SK-N-SH treated with all-trans-retinoic acid at 6 μM for 48 hours (cell line): ENCODE measurements at regions not wholly inside any gene's neighbourhood (a gene's known extent, or its start where the extent isn't known, plus 50 kb on each side); places are given as distances from the start of the nearest gene placed in this dataset.

Experiments used
- ATAC-seq: fragments of 200-7000 bp; cut with Tn5 transposase; 3 replicates; pipeline ENCODE4 v1.9.1; 2020; ENCODE audit warnings: mild to moderate bottlenecking, moderate library complexity
- ARNTL ChIP-seq: fragments of 450-650 bp; formaldehyde crosslinking; IDR thresholded peaks from 2 replicates; pipeline ENCODE4 v1.5.0; 2020; ENCODE audit warnings: low read depth, mild to moderate bottlenecking, moderate library complexity, borderline replicate concordance
- BACH2 ChIP-seq: fragments of 250-450 bp; sonication (Bioruptor Pico); IDR thresholded peaks from 2 replicates; pipeline ENCODE4 v1.9.0; 2021; ENCODE audit warnings: mild to moderate bottlenecking, borderline replicate concordance
- CSDC2 ChIP-seq: fragments of 250-450 bp; sonication (Bioruptor Pico); IDR thresholded peaks from 2 replicates; pipeline ENCODE4 v1.5.0; 2020; ENCODE audit warnings: mild to moderate bottlenecking, moderate library complexity
- ESRRG ChIP-seq: fragments of 250-450 bp; sonication (Bioruptor Pico); IDR thresholded peaks from 2 replicates; pipeline ENCODE4 v1.6.1; 2021; ENCODE audit warnings: mild to moderate bottlenecking
- GLIS3 ChIP-seq: fragments of 250-450 bp; sonication (Bioruptor Pico); IDR thresholded peaks from 2 replicates; pipeline ENCODE4 v1.5.0; 2020; ENCODE audit warnings: mild to moderate bottlenecking, moderate library complexity
- ISL1 ChIP-seq: fragments of 250-450 bp; sonication (Bioruptor Pico); IDR thresholded peaks from 2 replicates; pipeline ENCODE4 v2.1.2; 2022; ENCODE audit warnings: mild to moderate bottlenecking, moderate library complexity
- OSR1 ChIP-seq: fragments of 250-450 bp; sonication (Bioruptor Pico); IDR thresholded peaks from 2 replicates; pipeline ENCODE4 v1.8.0; 2022; ENCODE audit warnings: moderate library complexity, mild to moderate bottlenecking, inconsistent platforms
- PPARA ChIP-seq: fragments of 250-450 bp; sonication (Bioruptor Pico); IDR thresholded peaks from 2 replicates; pipeline ENCODE4 v1.5.0; 2020; ENCODE audit warnings: mild to moderate bottlenecking, borderline replicate concordance
- RARB ChIP-seq: fragments of 250-450 bp; sonication (Bioruptor Pico); IDR thresholded peaks from 2 replicates; pipeline ENCODE4 v1.8.0; 2021; ENCODE audit warnings: mild to moderate bottlenecking, moderate library complexity
- SNAI2 ChIP-seq: fragments of 250-450 bp; sonication (Bioruptor Pico); IDR thresholded peaks from 2 replicates; pipeline ENCODE4 v1.5.0; 2020; ENCODE audit warnings: mild to moderate bottlenecking, moderate library complexity
- TCF4 ChIP-seq: fragments of 250-450 bp; sonication (Bioruptor Pico); IDR thresholded peaks from 2 replicates; pipeline ENCODE4 v1.8.0; 2021; ENCODE audit warnings: mild to moderate bottlenecking, moderate library complexity, borderline replicate concordance
- TOX ChIP-seq: fragments of 250-450 bp; sonication (Bioruptor Pico); IDR thresholded peaks from 2 replicates; pipeline ENCODE4 v1.8.0; 2021; ENCODE audit warnings: mild to moderate bottlenecking, moderate library complexity, borderline replicate concordance
- ZC3H10 ChIP-seq: fragments of 250-450 bp; sonication (Bioruptor Pico); IDR thresholded peaks from 2 replicates; pipeline ENCODE4 v1.5.1; 2021; ENCODE audit warnings: mild to moderate bottlenecking, moderate library complexity
- ZFP3 ChIP-seq: fragments of 250-450 bp; sonication (Bioruptor Pico); IDR thresholded peaks from 2 replicates; pipeline ENCODE4 v1.5.0; 2020; ENCODE audit warnings: mild to moderate bottlenecking, moderate library complexity
- ZFP30 ChIP-seq: fragments of 450-650 bp; formaldehyde crosslinking; IDR thresholded peaks from 2 replicates; pipeline ENCODE4 v1.5.0; 2022; ENCODE audit warnings: mild to moderate bottlenecking, moderate library complexity
- ZNF565 ChIP-seq: fragments of 450-650 bp; formaldehyde crosslinking; conservative IDR thresholded peaks from 2 replicates; pipeline ENCODE4 v1.5.0; 2020; ENCODE audit warnings: low read depth, mild to moderate bottlenecking, moderate library complexity
- ZNF70 ChIP-seq: fragments of 450-650 bp; formaldehyde crosslinking; IDR thresholded peaks from 2 replicates; pipeline ENCODE4 v1.5.0; 2020; ENCODE audit warnings: mild to moderate bottlenecking, moderate library complexity
- ZNF8 ChIP-seq: fragments of 450-650 bp; formaldehyde crosslinking; IDR thresholded peaks from 2 replicates; pipeline ENCODE4 v1.5.0; 2020; ENCODE audit warnings: mild to moderate bottlenecking, moderate library complexity
- TF ChIP-seq, protein P1 (sequence below): fragments of 250-450 bp; sonication (Bioruptor Pico); IDR thresholded peaks from 2 replicates; pipeline ENCODE4 v1.5.0; 2020; ENCODE audit warnings: mild to moderate bottlenecking, moderate library complexity
- TF ChIP-seq, protein P2 (sequence below): fragments of 250-450 bp; sonication (Bioruptor Pico); IDR thresholded peaks from 2 replicates; pipeline ENCODE4 v1.5.1; 2020; ENCODE audit warnings: low read depth, mild to moderate bottlenecking, moderate library complexity
- TF ChIP-seq, protein P3 (sequence below): fragments of 250-450 bp; sonication (Bioruptor Pico); IDR thresholded peaks from 2 replicates; pipeline ENCODE4 v1.8.0; 2020; ENCODE audit warnings: mild to moderate bottlenecking, moderate library complexity, borderline replicate concordance
- TF ChIP-seq, protein P4 (sequence below): fragments of 250-450 bp; sonication (Bioruptor Pico); IDR thresholded peaks from 2 replicates; pipeline ENCODE4 v1.5.1; 2021; ENCODE audit warnings: mild to moderate bottlenecking, moderate library complexity

DNA sequence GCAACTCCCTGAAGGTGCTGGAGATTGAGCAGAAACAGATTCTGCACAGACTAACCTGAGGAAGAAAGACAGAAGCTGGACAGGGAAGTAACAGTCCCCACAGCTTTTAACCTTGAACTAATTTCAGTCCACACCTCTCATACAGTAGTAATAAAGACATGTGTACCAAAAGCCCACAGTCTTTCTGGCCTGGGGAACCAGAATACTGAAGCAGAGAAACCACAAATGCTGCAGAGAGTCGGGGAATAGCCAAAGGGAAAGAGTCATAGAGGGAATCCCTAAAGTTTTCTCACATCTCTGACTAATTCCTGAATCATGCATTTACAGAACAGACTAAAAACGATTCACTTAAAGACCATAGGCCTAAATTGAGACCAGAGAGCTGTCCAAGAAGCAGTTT lies 503.4 kb upstream of the NECTIN3 start:
- ATAC-seq, result peak; percentile 73
- TF ChIP-seq, protein P1, sequence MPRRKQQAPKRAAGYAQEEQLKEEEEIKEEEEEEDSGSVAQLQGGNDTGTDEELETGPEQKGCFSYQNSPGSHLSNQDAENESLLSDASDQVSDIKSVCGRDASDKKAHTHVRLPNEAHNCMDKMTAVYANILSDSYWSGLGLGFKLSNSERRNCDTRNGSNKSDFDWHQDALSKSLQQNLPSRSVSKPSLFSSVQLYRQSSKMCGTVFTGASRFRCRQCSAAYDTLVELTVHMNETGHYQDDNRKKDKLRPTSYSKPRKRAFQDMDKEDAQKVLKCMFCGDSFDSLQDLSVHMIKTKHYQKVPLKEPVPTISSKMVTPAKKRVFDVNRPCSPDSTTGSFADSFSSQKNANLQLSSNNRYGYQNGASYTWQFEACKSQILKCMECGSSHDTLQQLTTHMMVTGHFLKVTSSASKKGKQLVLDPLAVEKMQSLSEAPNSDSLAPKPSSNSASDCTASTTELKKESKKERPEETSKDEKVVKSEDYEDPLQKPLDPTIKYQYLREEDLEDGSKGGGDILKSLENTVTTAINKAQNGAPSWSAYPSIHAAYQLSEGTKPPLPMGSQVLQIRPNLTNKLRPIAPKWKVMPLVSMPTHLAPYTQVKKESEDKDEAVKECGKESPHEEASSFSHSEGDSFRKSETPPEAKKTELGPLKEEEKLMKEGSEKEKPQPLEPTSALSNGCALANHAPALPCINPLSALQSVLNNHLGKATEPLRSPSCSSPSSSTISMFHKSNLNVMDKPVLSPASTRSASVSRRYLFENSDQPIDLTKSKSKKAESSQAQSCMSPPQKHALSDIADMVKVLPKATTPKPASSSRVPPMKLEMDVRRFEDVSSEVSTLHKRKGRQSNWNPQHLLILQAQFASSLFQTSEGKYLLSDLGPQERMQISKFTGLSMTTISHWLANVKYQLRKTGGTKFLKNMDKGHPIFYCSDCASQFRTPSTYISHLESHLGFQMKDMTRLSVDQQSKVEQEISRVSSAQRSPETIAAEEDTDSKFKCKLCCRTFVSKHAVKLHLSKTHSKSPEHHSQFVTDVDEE (CRISPR knock-in tag), result no peak
- TF ChIP-seq SNAI2 (CRISPR knock-in tag) (no peak), OSR1 (CRISPR knock-in tag) (no peak), PPARA (no peak), ZFP3 (CRISPR knock-in tag) (no peak), ESRRG (CRISPR knock-in tag) (no peak), ISL1 (CRISPR knock-in tag) (no peak)

DNA sequence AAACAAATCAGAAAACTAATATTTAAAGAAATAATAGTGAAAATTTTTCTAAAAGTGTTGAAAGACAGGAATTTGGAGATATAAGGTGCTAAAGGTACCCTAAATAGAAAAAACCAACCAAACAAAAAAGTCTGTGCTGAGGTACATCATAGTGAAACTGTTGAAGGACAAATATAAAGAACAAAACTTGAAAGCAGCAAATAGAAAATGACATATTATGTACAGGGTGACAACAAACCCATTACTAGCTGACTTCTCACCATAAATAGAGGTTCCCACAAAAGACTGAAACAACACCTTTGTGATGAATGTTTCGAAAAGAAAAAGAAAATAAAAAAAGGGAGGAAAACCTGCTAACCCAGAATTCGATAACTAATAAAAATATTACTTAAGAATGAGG lies 502.5 kb upstream of the NECTIN3 start:
- TF ChIP-seq ZC3H10 (no peak), CSDC2 (no peak), ZNF8 (CRISPR knock-in tag) (no peak), TOX (CRISPR knock-in tag) (no peak), SNAI2 (CRISPR knock-in tag) (no peak), ZFP30 (no peak), BACH2 (CRISPR knock-in tag) (no peak), ARNTL (CRISPR knock-in tag) (no peak), RARB (no peak), ZNF565 (CRISPR knock-in tag) (no peak), GLIS3 (CRISPR knock-in tag) (no peak), ZFP3 (CRISPR knock-in tag) (no peak), ZNF70 (CRISPR knock-in tag) (no peak), TCF4 (no peak), ESRRG (CRISPR knock-in tag) (no peak)
- TF ChIP-seq, protein P1 (CRISPR knock-in tag), result no peak
- TF ChIP-seq, protein P2, sequence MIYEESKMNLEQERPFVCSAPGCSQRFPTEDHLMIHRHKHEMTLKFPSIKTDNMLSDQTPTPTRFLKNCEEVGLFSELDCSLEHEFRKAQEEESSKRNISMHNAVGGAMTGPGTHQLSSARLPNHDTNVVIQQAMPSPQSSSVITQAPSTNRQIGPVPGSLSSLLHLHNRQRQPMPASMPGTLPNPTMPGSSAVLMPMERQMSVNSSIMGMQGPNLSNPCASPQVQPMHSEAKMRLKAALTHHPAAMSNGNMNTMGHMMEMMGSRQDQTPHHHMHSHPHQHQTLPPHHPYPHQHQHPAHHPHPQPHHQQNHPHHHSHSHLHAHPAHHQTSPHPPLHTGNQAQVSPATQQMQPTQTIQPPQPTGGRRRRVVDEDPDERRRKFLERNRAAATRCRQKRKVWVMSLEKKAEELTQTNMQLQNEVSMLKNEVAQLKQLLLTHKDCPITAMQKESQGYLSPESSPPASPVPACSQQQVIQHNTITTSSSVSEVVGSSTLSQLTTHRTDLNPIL, result no peak
- TF ChIP-seq, protein P3, sequence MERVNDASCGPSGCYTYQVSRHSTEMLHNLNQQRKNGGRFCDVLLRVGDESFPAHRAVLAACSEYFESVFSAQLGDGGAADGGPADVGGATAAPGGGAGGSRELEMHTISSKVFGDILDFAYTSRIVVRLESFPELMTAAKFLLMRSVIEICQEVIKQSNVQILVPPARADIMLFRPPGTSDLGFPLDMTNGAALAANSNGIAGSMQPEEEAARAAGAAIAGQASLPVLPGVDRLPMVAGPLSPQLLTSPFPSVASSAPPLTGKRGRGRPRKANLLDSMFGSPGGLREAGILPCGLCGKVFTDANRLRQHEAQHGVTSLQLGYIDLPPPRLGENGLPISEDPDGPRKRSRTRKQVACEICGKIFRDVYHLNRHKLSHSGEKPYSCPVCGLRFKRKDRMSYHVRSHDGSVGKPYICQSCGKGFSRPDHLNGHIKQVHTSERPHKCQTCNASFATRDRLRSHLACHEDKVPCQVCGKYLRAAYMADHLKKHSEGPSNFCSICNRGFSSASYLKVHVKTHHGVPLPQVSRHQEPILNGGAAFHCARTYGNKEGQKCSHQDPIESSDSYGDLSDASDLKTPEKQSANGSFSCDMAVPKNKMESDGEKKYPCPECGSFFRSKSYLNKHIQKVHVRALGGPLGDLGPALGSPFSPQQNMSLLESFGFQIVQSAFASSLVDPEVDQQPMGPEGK (CRISPR knock-in tag), result no peak
- TF ChIP-seq, protein P4, sequence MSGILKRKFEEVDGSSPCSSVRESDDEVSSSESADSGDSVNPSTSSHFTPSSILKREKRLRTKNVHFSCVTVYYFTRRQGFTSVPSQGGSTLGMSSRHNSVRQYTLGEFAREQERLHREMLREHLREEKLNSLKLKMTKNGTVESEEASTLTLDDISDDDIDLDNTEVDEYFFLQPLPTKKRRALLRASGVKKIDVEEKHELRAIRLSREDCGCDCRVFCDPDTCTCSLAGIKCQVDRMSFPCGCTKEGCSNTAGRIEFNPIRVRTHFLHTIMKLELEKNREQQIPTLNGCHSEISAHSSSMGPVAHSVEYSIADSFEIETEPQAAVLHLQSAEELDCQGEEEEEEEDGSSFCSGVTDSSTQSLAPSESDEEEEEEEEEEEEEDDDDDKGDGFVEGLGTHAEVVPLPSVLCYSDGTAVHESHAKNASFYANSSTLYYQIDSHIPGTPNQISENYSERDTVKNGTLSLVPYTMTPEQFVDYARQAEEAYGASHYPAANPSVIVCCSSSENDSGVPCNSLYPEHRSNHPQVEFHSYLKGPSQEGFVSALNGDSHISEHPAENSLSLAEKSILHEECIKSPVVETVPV (CRISPR knock-in tag), result no peak
- TF ChIP-seq, all 23 proteins: peak for 0
- no peak for ATAC-seq

DNA sequence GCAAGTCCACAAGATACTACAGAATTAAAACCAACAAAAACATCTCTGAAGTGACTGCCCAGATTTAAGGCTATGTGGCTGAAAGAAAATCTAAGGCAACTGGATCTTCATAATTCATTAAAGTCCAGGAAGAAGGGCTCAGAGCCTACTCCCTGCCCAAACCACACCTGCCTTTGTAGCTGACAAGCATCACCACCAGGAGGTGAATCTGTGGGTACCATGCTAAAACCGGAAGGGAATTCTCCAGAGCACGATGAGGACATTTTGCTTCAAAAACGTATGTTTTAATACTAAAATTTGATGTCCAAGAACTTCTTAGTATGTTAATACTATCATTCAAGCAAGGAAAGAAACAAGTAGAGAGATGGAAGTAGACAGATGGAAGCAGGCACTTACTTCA lies 495.9 kb upstream of the NECTIN3 start:
- ATAC-seq, result no peak
- TF ChIP-seq CSDC2, result no peak
- no peak for TF ChIP-seq ISL1 (CRISPR knock-in tag)
- TF ChIP-seq ZNF70 (CRISPR knock-in tag), result no peak
- no peak for TF ChIP-seq BACH2 (CRISPR knock-in tag)
- TF ChIP-seq, protein P2, result no peak
- TF ChIP-seq RARB, result no peak
- no peak for TF ChIP-seq SNAI2 (CRISPR knock-in tag)
- no peak for TF ChIP-seq ZFP30
- TF ChIP-seq TOX (CRISPR knock-in tag), result no peak
- TF ChIP-seq ZC3H10, result no peak
- no peak for TF ChIP-seq ESRRG (CRISPR knock-in tag)
- TF ChIP-seq ZFP3 (CRISPR knock-in tag), result no peak
- TF ChIP-seq, protein P3 (CRISPR knock-in tag), result no peak
- no peak for TF ChIP-seq PPARA
